ENCODE measurements at regions not wholly inside any gene's neighbourhood (a gene's known extent, or its start where the extent isn't known, plus 50 kb on each side); places are given as distances from the start of the nearest gene placed in this dataset.
A peak's percentile ranks its signal among the peaks of the same experiment; 100 is the strongest.

- DNase-seq = no peak
These were observed 60.7 kb upstream of the DCD start for GRCh38 chr12:54708826-54709225.

- DNase-seq = no peak
These were observed 56.0 kb upstream of the DCD start for GRCh38 chr12:54704202-54704601.

GRCh38 chr12:54701940-54702592 is 53.9 kb upstream of the DCD start:
- peak; percentile 25 to 37 for DNase-seq

GRCh38 chr12:54700849-54701248 is 52.7 kb upstream of the DCD start:
- DNase-seq = no peak

GRCh38 chr12:54700301-54700700 is 52.1 kb upstream of the DCD start:
- DNase-seq = no peak
